ENCODE measurements at regions not wholly inside any gene's neighbourhood (a gene's known extent, or its start where the extent isn't known, plus 50 kb on each side); places are given as distances from the start of the nearest gene placed in this dataset.
"Not testable (repeated sequence)": the region's sequence is repeated elsewhere in the genome, so short reads cannot be mapped to it uniquely, and the experiment has no call there.

GRCh38 chr2:109719871-109720270, 74.2 kb upstream of the RGPD5 start:
- DNase-seq (ENCODE audit: low read depth in 2 of 2): no peak

GRCh38 chr2:109720380-109721106, 73.6 kb upstream of the RGPD5 start:
- DNase-seq (ENCODE audit: low read depth in 2 of 2): no peak

GRCh38 chr2:109721135-109721534, 73.0 kb upstream of the RGPD5 start:
- DNase-seq (ENCODE audit: low read depth in 2 of 2): no peak

- no peak for DNase-seq (ENCODE audit: low read depth in 2 of 2)
Measured at GRCh38 chr2:109721626-109722025, 72.5 kb upstream of the RGPD5 start.

DNA sequence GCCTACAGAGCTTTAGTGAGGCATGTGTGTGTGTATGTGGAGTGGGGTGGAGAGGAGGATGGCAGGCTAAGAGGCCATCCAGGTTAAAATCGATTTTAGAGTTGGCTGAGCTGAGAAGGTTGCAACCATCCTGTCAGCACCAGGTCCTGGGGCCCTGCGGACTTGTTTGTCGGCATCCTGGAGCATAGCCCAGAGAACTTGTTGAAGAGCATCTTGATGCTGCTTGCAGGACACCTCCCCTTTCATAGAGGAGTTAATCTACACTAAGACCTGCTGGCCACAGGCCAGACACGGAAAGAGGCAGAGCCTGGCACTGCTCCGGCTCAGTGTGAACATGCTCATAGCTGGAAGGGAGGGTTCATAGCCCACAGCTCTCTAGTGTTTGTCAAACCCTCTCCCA, 72.1 kb upstream of the RGPD5 start:
- DNase-seq (ENCODE audit: low read depth in 2 of 2): no peak

DNA sequence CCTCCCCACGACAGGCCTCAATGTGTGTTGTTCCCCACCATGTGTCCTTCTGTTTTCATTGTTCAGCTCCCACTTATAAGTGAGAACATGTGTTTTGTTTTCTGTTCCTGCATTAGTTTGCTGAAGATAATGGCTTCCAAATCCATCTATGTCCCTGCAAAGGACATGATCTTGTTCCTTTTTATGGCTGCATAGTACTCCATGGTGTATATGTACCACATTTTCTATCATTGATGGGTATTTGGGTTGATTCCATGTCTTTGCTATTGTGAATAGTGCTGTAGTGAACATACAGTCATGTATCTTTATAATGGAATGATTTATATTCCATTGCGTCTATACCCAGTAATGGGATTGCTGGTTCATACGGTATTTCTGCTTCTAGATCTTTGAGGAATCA, 71.5 kb upstream of the RGPD5 start:
- not testable (repeated sequence) for DNase-seq (ENCODE audit: low read depth in 2 of 2)

GRCh38 chr2:109723153-109723552, 71.0 kb upstream of the RGPD5 start:
- DNase-seq (ENCODE audit: low read depth in 2 of 2): not testable (repeated sequence)

DNA sequence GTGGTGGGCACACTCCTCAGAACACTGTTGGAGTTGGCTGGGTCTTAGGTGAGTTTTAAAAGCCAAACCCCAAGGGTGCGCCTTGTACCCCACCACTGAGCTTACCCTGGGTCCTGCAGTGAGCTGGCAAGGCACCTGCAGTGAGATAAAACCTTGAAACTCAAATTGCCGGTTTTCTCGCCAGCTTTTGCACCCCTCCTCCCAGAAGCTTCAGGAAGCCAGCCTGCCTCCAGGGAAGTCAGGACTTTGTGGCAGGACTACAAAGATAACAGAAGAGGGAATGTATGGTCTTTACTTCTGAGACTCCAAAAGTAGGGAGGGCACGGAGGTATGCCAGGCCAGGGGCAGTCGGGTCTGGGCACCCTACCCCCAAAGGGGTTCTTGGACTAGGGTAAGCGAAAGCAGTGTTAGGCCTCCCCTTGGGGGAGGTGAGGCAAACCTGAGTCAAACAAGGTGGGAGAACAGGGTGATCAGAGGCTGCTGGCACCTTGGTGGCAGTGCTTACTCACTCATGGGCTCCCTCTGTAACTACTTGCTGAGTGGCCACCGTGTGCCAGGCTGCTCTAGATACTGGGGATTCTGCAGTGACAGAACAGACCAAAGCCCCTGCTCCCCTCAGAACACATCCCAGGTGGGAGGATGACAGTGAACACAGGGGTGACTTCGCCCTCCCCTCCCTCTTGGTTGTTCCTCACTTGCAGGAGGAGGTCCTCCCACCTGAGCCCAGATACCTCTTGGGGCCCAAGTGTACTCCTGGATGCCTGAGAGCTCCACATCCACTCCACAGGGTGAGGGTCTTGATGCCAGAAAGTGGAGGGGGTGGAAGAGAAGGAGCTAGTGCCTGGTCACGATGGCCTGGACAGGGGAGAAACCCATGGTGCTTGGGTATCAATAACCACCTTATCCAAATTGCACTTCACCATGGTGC, 69.3 kb upstream of the RGPD5 start:
- no peak for DNase-seq (ENCODE audit: low read depth in 2 of 2)

- DNase-seq (ENCODE audit: low read depth in 2 of 2): no peak
Measured at GRCh38 chr2:109726379-109727270, 67.5 kb upstream of the RGPD5 start.

- DNase-seq (ENCODE audit: low read depth in 2 of 2): no peak
Measured at GRCh38 chr2:109727929-109728447, 66.1 kb upstream of the RGPD5 start.

- not testable (repeated sequence) for DNase-seq (ENCODE audit: low read depth in 2 of 2)
Measured at GRCh38 chr2:109733746-109734145, 60.4 kb upstream of the RGPD5 start.

- DNase-seq (ENCODE audit: low read depth in 2 of 2): no peak
Measured at GRCh38 chr2:109736177-109736827, 57.8 kb upstream of the RGPD5 start.

Measured in stimulated activated CD4-positive, alpha-beta T cell treated with anti-CD3 and anti-CD28 coated beads, Interleukin-1b, Interleukin-23, amount 100 ng/mL, for 4 hours (primary cell).